Fibroblast of skin of left biceps (primary cell): ENCODE measurements at regions not wholly inside any gene's neighbourhood (a gene's known extent, or its start where the extent isn't known, plus 50 kb on each side); places are given as distances from the start of the nearest gene placed in this dataset.
"Not testable (repeated sequence)": the region's sequence is repeated elsewhere in the genome, so short reads cannot be mapped to it uniquely, and the experiment has no call there.

Experiments used
- DNase-seq, 2 experiments: peaks; one replicate each; pipeline ENCODE4 v3.0.0-alpha.2; 2013; ENCODE audit warnings: low read depth in 2 of 2

DNA sequence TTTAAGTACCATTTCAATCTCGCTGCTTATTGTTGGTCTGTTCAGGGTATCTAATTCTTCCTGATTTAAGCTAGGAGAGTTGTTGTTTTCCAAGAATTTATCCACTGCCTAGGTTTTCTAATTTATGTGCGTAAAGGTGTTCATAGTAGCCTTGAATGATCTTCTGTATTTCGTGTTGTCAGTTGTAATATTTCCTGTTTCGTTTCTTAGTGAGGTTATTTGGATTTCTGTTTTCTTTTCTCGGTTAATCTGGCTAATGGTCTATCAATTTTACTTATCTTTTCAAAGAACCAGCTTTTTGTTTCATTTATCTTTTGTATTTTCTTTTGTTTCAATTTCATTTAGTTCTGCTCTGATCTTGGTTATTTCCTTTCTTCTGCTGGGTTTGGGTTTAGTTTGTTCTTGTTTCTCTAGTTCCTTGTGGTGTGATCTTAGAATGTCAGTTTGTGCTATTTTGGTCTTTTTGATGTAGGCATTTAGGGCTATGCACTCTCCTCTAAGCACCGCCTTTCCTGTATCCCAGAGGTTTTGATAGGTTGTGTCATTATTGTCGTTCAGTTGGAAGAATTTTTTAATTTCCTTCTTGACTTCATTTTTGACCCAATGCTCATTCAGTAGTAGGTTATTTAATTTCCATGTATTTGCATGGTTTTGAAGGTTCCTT is 92.5 kb upstream of the CSRP2 start:
- DNase-seq: not testable (repeated sequence)

DNA sequence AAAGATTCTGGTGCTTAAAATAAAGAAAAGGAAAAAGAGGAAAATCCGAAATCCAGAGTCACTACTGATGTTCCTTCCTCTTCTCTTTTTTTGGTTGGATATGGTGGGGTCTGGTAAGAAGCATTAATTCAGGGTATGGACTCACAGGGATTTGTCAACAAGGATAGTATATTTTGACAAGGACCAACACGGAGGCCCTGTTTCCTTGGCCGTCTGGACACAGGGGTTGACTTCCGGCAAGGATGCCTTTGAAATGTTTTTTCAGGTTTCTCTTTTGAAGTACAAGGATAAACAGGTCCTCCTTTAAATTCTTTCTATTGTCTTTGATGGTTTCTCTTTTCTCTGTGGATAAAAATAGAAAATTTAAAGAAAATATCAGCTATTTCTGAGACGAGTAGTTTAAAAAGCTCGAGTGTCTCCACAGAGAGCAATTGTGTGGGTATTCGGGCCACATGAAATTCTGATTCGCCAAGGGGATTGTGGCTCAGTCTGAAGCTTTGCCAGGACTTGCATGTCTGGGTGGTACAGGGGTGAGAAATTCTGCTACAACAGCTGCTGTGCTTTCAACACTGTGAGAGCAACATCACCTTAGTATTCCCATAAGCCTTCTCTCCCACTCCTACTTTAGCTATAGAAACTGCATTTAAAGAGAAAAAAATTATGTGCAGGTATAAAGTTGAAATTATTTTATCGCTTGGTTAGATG is 88.5 kb upstream of the CSRP2 start:
- DNase-seq: no peak

DNA sequence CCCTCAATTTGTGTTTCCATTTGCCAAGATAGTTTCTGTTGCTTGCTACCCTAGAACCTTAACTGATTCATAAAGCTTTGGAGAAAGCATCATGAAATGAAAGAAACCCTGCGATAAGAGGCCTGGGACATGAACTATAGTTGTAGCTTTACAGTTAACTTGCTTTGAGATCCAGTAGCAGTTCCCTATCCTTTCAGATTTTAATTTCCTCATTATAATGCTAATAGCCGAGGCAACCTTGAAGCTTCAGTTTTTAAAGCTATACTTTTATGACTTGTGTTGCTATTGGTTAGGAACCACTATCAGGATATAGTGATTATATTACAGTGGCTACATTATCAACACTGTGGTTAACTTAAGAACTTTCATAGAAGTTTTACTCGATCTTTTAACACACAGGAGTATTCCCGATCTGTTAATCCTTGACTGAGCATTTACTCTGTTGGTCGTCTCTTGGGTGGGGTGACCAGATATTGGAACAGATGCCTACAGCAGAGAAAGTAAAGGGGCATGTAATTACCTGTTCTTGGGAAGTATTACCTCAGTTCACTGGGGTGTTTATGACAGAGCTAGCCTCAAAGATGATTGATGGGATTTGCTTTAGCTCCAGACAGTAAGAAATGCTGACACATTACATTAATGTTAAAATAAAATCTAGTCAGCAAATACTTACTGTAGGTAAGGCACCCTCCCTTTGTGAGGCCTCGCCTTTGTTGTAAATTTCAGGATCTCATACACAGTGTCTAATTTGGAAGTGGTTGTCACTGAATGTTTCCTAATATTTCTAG is 86.2 kb upstream of the CSRP2 start:
- no peak for DNase-seq

DNA sequence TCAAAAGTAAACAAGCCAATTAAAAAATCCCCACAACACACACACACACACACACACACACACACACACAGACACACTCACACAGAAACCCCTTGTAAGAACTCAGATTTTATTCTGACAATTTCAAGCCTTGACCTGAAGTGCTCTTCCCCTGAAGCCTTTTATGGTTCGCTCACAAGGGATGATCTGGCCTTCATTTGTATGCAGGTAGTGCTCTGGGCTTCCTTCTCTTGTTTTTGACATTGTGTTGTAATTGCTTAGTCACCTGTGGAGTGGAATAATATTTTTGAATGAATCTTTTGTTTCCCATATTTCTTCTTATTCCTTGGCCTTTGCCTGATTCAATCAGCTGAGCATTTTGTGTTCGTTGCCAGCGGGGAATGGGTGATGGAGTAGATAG is 83.3 kb upstream of the CSRP2 start:
- no peak for DNase-seq

DNA sequence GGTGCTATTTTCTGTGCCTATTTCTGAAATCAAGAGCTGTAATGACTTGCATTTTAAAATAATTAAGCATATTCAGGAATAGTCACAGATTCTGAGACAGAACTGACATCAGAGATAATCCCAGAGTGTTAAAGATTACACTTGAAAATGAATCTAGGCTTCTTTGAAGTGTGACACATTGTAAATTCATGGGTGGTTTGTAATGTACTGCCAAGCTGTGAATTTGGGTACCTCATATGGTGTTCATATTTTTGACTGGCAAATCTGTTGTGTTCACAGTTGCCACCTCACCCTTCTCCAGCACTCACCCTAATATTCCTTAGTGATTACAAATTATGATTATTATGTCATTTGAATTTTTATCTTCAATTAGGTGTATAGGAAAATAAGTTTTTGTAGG is 78.5 kb upstream of the CSRP2 start:
- no peak for DNase-seq

DNA sequence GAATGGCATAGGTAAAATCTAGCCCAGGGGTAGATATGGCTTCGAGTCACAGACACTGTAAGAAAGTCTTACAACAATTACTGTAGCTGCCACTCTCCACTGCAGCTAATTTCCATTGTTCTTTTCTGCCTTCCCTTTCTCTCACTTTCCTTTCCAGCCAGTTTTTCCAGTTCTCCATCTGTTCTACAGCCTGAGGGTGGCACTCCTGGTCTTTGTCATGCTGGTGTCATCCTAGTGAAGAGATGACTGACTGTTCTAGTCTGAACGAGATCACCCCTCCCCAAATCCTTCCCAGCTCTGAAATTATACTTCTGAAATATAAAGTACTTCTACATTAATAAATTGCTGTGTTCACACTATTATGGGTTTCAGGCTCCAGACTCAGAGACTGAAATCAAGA is 74.2 kb upstream of the CSRP2 start:
- DNase-seq: no peak

DNA sequence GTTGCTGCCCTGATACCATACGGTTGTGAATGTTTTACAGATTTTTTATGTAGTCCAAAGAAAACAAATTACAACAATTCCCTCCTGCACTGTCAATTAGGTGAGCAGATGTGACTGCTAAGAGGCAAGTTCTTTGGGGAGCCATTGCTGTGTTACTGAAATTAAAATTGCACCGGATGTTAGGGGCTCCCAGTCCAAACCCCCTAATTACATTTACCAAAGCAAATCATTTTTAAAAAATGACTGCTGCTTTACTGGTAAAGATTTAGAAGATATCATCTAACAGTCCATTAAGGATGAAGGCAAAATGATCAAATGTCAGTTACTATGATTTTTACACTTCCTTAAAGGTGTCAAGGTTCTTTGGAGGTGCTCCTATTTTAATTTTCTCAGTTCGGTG is 70.1 kb upstream of the CSRP2 start:
- DNase-seq: no peak

DNA sequence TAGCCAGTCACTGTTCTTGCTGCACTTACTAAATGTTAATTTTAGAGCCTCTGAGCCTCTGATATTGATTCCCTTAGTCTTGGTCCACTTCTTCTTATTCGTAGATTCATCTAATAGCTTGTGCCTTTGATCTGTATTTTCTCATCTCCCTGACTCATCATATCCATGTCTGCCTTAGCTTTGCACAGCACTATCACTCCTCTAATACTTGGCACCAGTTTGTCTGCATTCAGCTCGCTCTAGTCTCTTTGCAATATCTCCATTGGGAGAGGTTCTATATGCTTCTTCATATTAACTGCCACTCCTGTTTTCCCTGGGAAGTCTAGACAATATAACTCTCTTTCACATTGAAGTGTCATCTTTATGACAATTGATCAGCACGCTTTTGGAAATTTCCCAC is 68.5 kb upstream of the CSRP2 start:
- DNase-seq: no peak

DNA sequence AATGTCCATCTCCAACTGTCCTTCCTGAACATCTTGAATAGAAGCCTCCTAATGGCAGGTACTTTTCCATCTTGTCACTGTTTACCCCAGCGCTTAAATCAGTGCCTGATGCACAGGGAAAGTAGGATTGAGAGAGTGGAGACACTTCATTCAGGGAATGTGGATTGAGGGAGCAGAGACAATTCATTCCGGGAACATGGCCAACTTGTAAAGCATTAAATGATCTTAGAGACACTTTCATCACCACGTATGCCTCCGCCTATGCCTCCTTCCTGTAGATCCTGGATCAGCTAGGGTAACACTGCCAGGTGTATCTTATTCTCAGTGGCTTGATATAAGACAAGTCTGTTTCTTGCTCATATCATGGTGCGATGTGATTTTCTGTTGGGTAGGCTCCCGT is 67.6 kb upstream of the CSRP2 start:
- DNase-seq: peak in 1 of 2 experiments; percentile 38

DNA sequence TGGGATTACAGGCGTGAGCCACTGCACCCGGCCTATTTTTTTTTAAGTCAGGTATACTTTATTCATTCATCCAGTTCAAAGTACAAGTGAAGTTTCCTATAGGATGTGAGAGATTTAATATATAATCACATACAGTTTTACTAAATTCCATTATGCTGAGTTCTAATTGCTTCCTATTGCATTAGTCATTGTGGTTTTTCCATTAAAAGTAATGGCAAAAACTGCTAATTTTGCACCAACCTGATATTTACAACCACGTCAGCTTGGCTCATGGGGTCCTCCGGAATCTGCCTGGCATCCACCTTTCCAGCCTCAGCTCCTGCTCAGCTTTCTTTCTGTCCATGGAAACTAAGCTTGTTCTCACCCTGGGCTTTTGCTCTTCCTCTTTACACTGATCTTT is 67.0 kb upstream of the CSRP2 start:
- peak; percentile 47 to 53 for DNase-seq

DNA sequence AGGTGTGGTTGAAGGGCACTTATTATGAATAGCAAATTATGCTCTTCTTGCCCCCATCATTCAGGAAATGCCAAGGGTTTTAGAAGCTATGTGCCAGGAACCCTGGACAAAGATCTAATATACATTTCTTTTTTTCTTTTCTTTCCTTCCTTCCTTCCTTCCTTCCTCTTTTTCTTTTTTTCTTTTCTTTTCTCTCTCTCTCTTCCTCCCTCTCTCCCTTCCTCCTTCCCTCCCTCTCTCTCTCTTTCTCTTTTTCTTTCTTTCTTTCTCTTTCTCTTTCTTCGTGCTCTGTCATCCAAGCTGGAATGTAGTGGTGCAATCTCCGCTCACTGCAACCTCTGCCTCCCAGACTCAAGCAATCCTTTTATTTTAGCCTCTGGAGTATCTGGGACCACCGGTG is 66.1 kb upstream of the CSRP2 start:
- no peak for DNase-seq

DNA sequence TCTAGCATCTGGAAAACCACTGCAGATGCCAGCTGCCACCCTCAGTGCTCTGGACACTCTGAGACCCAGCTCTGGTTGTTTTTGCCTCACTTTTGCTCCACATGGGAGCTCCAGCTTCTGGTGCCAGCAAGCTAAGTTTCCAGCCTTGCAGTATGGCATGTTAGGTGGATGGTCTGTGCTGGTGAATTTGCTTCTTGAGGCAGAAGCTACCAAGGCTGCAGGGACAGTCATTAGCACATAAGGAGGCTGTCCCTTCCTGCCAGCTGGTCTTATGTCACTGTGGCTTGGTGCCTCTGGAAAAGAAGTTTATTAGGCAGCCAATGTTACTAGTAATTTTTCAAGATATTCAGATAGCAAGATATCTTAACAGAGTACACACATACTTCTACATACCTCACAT is 64.2 kb upstream of the CSRP2 start:
- no peak for DNase-seq

DNA sequence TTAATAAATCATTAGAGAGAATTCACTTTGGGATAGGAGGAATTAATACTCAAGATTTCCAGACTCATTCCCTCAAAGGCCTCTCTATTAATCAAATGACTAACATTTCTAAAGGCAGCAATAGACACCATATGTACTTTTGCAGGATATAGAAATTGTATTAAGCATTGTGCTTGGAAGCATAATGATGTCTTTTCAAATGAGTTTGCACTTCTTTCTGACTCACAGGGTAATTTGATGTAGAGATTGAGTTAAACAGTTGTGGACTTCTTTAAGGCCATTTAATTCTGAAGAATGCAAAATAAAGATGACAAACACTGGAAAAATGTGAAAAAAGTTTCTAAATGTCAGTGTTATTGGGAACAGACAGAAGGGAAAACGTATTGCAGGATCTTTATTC is 63.4 kb upstream of the CSRP2 start:
- DNase-seq: peak; percentile 89 to 93

DNA sequence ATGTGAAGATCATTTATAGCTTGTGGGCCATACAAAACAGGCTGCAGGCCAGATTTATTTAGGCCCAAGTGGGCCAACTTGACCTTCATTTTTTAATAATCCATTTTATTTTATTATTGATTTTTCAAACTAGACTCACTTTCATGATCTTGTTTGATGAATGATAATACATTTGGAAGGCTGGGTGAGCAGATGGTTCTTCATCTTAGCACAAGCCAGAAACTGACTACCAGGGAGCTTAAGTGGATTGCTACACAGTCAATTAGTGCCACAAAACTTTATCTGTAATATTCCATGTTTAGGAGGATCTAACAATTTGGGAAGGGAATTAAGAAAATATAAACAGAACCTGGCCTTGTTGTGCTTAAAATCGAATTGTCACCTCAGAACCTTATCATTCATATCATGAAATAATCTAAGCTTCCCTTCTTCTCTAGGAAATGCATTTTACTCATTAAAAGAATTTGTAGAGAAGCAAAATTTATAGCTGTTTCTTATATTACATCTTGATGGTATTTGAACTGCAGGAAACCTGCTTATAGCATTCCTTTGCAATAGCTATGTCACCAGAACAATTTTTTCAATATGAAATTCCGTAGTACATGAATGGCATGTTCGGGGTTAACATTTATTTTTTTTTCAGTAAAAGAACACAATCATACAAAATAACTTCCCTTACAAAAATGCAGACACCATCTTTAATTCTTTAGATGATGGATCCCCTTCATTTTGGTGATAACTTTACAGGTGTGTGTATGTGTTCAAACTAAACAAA is 62.0 kb upstream of the CSRP2 start:
- DNase-seq: no peak

DNA sequence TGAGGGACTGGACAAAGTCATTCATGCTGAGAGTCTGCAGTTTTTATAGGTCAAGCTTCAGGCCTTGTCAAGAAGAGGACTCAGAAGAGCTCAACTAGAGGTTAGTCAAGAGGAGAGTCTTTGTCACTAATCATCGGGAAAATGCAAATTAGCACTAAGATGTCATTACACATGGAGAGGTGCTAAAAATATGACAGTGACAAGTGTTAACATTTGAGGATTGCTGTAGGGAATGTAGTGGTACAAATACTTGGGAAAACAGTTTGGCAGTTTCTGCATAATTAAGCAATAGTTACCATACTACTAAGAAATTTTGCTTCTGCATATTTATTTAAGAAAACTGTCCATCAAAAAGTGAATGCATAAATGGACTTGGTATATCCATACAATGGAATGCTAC is 60.9 kb upstream of the CSRP2 start:
- DNase-seq: no peak

DNA sequence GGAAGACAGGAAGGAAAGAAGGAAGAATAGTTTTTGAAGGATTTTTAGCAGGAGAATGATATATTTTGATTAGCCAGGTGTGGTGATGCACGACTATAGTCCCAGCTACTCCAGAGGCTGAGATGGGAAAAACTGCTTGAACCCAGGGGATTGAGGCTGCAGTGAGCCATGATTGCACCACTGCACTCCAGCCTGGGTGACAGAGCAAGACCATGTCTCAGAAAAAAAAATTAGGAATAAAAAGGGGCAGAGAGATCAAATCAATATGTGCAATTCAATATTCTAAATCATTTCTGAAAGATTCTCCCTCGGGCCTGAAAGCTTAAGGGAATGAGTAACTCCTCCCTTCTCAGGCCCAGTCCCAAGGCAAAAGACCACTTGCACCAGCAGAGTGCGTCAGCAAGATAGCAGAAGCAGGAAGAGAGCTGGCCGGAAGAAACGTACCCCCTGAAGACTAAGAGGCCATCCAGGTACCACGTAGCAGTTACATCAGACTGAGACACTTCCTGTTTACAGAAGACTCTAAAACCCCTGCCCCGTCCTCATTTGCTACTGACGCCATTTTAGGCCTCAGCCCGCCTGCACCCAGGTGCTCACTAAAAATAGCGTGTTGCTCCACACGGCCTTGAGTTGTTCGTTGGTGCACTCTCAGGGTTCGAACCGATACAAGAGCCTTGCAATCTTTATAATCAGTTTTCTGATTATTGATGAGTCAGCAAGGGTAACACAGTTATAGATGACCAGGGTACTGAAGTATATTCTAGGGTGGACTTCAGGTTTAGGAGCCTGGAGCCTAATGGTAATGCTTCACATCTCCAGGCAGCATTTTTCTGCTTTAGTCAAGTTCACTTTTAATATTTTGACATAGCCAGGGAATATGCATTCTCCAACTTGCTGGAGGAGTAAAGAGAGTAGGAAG is 57.7 kb upstream of the CSRP2 start:
- no peak for DNase-seq

DNA sequence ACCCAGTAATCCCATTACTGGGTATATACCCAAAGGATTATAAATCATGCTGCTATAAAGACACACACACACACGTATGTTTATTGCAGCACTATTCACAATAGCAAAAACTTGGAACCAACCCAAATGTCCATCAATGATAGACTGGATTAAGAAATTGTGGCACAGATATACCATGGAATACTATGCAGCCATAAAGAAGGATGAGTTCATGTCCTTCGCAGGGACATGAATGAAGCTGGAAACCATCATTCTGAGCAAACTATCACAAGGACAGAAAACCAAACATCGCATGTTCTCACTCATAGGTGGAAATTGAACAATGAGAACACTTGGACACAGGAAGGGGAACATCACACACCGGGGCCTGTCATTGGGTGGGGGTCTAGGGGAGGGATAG is 54.6 kb upstream of the CSRP2 start:
- DNase-seq: not testable (repeated sequence)

DNA sequence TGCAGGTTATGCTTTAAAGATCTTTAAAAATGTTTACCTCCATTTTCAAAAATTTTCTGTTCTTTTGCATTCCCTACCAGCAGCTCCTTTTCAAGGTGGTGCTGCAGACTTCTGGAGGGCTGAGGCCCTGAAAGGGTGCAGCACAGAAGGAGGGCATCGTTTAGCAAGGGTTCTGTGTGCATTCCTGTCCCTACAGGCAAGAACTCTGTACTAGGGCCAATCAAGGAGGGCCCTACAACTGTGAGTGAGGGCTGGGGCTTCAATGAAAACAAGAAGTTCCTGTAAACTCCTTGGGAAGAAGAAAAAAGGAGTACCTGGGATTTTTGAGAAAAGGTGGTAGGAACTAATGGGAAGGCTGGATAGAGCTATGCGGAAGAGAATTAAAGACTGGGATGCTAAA is 50.7 kb upstream of the CSRP2 start:
- no peak for DNase-seq
